HL-60 (cell line): ENCODE measurements at regions not wholly inside any gene's neighbourhood (a gene's known extent, or its start where the extent isn't known, plus 50 kb on each side); places are given as distances from the start of the nearest gene placed in this dataset.

Experiments used
- DNase-seq, 2 experiments: peaks; one replicate each; pipeline ENCODE4 v3.0.0-alpha.2; 2010 to 2020; ENCODE audit warnings: low read depth in 1 of 2, low spot score in 1 of 2
- H3K27ac ChIP-seq: fragments of 250-450 bp; sonication (Bioruptor Pico); replicated peaks from 2 replicates; pipeline ENCODE4 v1.5.1; 2020; ENCODE audit warnings: mild to moderate bottlenecking, moderate library complexity
- H3K27me3 ChIP-seq: fragments of 250-450 bp; sonication (Bioruptor Pico); 2 replicates; pipeline ENCODE4 v1.5.1; 2021; ENCODE audit warnings: mild to moderate bottlenecking, moderate library complexity; ENCODE audit not compliant: insufficient read depth, poor library complexity, severe bottlenecking
- H3K4me3 ChIP-seq: replicated peaks from 2 replicates; pipeline ENCODE4 v1.5.1; 2011; ENCODE audit warnings: mild to moderate bottlenecking, control low read depth, low read length; ENCODE audit not compliant: insufficient read depth
- CTCF ChIP-seq: IDR thresholded peaks from one replicate; pipeline ENCODE4 v1.5.1; 2011; ENCODE audit warnings: low read length, control low read depth, inconsistent platforms; ENCODE audit not compliant: insufficient read depth
- GABPA ChIP-seq: IDR thresholded peaks from 2 replicates; pipeline ENCODE4 v1.6.1; 2012; ENCODE audit warnings: low read depth
- POLR2AphosphoS5 ChIP-seq: IDR thresholded peaks from 2 replicates; pipeline ENCODE4 v1.6.1; 2012; ENCODE audit warnings: low read depth
- REST ChIP-seq: IDR thresholded peaks from 2 replicates; pipeline ENCODE4 v1.6.1; 2012; ENCODE audit warnings: low read depth; ENCODE audit not compliant: insufficient replicate concordance
- SPI1 ChIP-seq: IDR thresholded peaks from 2 replicates; pipeline ENCODE4 v1.6.1; 2012; ENCODE audit warnings: low read depth, mild to moderate bottlenecking, borderline replicate concordance

GRCh38 chr9:104009826-104010225 is 84.3 kb upstream of the SMC2 start:
- no peaks in the 10 kb centered on the region for H3K27me3 ChIP-seq
- DNase-seq: peak in 1 of 2 experiments; percentile 9
- no peak overlapping the region for H3K27ac ChIP-seq
- no peak overlapping the region for H3K4me3 ChIP-seq
- TF ChIP-seq SPI1 (no peak), POLR2AphosphoS5 (no peak), CTCF (no peak), GABPA (no peak), REST (no peak)

GRCh38 chr9:104022083-104022482 is 72.0 kb upstream of the SMC2 start:
- H3K4me3 ChIP-seq: no peak overlapping the region
- H3K27me3 ChIP-seq: no peaks in the 10 kb centered on the region
- no peak overlapping the region for H3K27ac ChIP-seq
- DNase-seq: no peak
- no peak for TF ChIP-seq POLR2AphosphoS5
- no peak for TF ChIP-seq SPI1
- TF ChIP-seq GABPA: no peak
- no peak for TF ChIP-seq CTCF
- no peak for TF ChIP-seq REST

GRCh38 chr9:104025104-104025503 is 69.0 kb upstream of the SMC2 start:
- TF ChIP-seq CTCF (no peak), POLR2AphosphoS5 (no peak), SPI1 (no peak), REST (no peak)
- Histone ChIP-seq H3K4me3 (no peak overlapping the region), H3K27ac (no peak overlapping the region), H3K27me3 (no peaks in the 10 kb centered on the region)
- no peak for DNase-seq
